ENCODE measurements at regions not wholly inside any gene's neighbourhood (a gene's known extent, or its start where the extent isn't known, plus 50 kb on each side); places are given as distances from the start of the nearest gene placed in this dataset.

DNA sequence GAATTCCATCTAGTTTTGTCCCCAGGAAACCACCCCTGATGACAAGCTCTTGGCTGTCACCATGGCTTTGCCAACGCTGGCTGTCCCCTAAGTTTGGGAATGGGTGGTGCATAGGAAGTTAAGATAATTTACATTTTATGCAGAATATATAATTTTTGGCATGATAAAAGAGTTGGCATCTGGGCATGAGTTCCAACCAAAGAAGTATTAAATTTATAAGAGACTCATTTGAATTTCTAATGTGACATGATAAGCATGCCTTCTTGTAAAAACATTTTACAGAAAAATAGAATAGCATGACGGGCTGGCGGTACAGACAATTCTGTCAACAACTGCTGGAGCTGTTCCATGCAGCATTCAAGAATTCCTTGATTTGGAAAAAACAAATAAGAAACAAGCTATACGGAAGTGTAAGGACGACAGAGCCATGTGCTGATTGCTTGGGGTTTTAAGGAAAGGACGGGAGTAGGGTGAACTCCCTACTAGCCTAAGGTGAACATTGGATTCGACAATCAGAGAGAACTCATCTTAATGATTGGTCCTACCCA lies 106.8 kb upstream of the C1orf21 start:
- DNase-seq (ENCODE audit: low read depth): no peak

DNA sequence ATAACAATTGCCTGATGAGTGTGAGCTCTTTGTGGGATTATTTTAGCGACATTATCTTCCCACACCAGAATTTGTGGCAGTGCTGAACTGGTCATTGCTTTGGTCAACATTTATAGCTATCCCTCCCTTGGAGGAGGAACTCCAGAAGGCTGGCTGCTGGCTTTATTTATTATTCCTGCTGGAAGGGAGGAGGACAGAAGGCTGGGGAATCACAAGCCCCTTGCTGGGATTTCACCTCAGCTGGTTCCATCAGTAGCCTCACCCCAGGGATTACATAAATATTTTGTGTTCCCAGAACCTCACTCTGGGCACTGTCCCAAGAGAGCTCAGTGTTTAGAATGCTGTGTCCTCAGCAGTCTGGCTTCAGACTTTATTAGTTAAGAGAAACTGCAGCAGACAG lies 102.8 kb upstream of the C1orf21 start:
- no peak for DNase-seq (ENCODE audit: low read depth)

DNA sequence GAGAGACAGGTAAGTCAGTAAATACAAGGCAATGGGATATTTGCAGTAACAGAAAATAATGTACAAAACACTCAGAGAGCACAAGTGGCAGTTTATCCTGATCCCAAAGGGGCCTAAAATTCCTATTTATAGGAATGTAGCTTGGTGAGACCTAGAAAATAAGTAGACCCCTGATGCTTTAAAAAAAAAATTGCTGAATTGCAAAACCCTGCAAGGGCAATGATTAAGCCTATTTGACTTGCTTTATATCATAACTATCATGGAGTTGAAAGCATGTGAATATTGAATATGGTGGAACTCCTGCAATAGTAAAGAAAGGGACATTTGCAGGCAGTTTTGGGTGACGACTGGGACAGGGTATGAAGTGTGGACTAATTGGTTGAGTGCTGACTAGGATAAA lies 101.9 kb upstream of the C1orf21 start:
- no peak for DNase-seq (ENCODE audit: low read depth)

DNA sequence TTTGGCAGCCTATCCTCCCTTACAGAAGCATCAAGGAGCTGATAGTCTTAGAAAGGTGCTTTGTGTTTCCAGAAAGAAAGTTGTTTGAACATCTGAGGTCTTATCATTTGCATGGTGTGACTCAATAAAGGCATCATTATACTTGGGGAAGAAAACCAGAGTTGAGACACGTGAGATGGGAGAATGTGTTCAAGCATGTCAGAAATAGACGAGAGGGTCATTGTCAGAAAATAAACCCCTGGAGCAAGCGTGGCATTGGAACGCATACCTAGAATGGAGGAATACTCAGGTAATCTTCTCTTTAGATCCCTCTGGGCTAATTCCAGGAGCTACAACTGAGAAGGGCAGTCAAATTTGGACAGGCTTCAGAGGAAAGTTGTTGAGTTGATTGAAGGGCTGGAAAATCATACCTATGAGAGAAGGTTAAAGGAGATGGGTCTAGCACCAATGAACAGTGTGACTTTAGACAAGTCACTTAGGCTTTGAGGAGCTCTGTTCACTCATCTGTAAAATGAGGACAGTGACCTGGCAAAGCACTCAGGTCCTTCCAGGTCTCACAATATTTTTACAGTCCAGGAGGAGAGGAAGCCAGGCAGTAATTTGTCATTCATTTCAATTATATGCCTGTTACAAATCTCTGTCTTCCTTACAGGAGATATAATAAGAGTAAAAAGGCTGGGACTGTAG lies 101.3 kb upstream of the C1orf21 start:
- DNase-seq (ENCODE audit: low read depth): no peak

DNA sequence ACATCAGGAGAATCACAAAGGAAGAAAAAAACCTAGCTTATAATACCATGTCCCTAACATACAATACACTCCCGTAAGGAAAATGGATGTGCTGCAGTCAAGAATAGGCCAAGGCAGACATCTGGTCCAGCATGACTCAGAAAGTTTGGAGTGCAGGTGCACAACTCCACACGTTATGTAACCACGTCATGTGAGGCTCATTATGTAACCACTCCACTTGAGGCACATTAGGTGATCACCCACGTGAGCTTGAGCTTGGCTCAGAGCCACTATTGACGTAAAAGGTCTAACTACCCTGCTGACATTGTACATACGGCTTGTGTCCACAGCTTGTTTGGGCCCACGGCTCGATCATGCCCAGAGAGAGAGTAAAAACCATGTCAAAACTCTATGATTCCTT lies 99.8 kb upstream of the C1orf21 start:
- no peak for DNase-seq (ENCODE audit: low read depth)

DNA sequence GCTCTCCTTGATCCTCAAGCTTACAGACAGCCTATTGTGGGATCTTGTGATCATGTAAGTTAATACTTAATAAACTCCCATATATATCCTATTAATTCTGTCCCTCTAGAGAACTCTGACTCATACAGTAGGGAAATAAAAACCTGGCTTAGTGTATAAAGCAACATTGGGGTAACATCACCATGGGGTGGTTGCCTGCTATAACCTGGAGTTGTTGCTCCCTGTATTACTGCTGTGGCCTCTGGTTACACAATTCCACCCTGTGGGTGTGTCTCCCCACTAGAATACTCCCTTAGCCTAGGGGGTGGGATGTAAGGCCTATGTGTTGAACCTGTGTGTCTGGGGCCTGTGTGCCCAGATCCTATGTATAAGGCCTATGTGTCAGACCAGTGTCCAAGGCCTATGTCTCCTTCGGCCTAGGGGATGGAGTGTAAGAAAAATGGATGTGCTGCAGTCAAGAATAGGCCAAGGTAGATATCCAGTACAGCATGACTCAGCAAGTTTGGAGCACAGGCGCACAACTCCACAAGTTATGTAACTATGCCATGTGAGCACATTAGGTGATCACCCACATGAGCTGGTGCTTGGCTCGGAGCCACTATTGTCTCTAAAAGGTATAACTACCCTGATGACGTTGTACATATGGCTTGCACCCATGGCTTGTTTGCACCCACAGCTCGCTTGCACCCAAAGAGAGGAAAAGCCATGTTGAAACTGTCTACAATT lies 96.8 kb upstream of the C1orf21 start:
- DNase-seq (ENCODE audit: low read depth): no peak

DNA sequence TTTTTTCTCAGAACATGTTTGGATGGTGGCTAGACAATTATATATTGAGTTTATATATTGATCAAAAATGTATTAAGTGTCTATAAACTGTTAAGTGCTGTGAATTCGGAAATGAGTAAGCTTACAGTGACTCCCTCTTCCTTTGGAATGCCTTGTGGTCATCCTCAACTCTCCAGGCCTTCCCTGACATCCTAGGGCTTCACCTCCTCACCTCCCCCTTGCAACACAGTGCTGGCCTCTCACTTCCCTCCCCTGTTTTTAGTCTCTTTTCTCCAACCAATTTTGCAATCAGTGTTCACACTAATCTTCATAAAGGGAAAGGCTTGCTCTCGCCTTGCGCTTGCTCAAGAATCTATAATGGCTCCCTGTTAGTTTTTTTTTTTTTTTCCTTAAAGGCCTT lies 95.1 kb upstream of the C1orf21 start:
- no peak for DNase-seq (ENCODE audit: low read depth)

DNA sequence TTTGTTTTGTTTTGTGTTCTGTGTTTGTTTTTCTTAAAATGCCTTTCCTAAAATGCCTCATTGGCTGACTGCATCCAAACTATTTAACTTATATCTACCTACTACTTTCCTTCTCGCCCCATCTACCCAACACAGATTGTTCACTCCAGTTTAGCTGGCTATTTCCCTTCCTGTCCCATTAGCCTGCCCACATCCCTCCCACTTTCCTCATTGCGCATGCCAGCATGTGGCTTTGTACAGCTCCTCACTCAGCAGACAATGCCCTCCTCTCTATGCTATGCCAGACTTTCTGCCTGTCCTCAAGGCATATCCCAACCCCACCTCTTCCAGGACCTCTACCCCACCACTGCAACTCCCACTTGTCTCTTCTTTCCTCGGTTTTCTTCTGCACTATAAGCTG lies 94.7 kb upstream of the C1orf21 start:
- no peak for DNase-seq (ENCODE audit: low read depth)

DNA sequence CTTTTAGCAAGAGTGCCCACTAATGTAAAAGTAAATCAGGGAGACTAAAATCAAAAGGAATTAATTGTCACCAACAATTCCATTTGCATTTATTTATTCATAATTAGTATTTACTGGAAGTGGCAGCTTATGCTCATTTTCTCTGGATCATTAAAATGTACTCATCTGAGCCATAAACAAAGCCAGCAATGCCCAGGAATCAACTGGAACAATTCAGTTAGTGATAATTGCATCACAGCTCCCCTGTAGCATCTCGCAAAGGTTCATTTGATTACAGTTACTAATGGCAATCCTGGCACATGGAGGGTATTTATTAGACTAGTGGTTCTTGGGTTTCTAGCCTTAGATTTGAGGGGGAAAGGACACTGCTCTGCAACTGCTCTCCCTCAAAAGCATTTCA lies 92.7 kb upstream of the C1orf21 start:
- no peak for DNase-seq (ENCODE audit: low read depth)

DNA sequence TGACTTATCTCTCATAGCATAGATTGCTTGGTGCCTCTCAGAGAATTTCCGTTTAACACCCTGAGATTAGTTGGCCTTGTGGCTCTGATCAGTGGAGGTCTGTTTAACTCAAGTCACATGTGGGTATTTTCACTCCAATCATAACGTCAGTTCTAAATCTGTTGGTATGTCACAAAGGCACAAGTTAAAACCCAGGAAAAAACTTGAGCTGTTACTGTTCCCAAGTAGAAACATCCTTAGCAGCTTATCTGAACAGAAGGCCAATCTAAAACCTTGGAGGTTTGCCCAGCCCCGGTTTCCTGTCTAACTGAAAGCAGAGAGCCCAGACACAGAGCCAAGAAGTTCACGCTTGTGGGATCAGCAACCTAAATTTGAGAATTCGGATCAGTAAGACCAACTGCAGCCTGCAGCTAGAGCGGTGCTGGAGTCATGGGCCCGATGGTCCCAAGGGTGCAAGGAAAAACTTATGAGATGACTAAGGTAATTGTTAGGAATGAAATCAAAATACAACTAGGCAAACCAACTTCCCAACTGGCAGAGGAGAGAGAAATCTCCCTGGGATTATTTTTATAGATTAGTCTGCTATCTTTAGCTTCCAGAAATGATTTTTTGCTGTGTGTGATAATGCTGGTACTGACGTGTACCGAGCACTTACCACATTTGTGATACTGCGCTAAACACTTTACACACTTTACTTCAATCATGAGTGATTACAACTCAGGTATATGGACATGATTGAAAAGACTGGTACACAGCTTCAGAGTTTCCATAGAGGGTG lies 90.2 kb upstream of the C1orf21 start:
- no peak for DNase-seq (ENCODE audit: low read depth)

DNA sequence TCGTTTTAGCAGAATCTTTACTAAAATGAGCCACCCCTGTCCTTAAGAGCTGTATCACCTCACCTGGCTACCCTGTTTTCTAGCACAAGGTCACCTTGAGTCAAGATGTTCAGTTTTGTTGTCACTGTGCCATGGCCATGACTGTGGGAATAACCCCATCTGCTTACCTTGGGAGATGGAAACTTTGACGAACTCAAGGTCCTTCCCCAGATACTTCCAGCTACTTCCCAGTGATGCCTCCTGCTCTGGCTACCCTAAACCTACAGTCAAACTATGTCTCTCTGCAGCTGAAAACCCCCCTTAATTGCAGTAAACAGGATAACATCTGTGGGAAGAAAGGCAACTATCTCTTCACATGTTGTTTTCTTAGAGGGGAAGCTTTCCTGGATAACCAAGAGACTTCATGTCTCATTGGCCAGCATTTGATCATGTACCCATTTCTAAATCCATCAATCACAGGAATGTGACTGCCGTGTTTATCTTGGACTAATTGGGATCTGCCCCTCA lies 89.5 kb upstream of the C1orf21 start:
- no peak for DNase-seq (ENCODE audit: low read depth)

DNA sequence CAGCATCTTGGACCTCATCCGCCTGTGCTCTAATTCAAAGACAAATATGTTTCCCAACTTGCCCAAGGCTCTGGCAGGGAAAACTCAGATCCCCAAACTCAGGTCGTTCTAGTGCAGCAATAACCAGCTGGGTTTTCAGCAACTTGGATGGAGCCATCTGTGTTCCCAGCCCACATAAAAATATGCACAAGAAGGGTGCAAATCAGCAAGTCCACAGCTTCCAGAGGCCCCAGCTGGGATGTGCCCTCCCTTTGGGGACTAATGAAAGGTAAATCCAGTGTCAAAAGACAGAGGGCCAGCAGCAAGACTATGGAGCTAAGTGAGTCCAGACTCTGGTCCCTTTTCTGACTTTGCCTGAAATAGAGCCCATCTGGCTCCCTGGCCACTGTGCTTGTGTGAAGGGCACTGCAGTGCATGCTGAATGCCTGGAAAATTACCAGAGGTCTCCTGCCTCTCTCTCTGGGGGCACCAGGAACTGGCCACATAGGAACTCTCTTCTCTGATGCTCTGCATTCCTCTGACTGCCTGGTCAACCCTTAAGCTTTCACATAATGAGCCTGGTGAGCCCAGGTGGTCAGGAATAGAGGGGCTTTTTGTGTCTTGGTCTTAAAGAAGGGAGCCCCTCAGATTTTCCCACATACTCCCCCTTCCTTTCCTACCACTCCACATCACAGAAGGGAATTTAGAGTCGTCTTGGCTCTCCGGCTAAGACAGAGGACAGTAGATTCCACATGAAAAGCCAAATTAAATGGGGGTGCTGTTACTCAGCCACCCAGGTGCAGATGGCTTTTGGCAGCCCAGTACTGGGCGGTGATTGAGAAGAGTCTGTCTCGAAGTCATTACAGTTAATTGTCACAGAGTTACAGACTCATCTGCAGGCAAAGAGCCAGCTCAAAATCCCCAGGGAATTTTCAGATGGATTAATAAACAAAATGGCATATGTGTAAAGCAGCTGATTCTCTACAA lies 88.1 kb upstream of the C1orf21 start:
- DNase-seq (ENCODE audit: low read depth): no peak

DNA sequence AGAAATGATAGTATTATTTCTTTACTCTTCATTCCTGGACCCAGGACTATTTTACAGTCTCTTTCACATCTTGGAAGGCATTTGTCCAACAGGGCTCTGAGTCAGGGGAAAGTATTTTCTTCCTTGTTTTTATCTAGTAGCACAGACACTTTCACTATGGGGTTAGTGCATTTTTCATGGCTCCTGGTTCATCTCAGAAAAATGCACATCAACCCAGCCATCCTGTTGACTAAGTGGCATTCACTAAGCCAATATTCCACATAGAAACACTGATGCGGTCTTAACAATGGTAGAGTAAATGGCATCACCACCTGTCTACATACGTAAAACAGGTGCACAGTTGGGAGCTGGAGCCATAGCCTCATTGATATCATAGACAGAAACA lies 87.4 kb upstream of the C1orf21 start:
- no peak for DNase-seq (ENCODE audit: low read depth)

DNA sequence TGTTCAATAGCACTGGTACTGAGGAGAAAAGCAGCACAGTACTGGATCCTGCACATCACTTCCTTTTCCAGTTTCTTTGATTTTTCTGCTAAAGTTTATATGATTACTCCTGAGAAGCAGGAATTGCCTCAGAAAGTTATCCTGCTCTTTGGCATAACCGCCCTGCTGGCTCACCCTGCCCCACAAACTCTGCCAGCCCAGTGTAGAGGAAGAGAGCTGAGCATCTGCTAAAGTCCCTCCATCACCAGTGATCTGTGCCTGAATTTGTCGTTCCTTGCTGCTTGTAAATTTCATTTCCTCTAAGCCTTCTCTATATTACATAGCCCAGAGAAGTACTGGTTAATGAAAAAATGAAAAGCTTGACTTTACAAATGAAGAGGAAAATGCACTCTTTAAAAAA lies 87.0 kb upstream of the C1orf21 start:
- DNase-seq (ENCODE audit: low read depth): no peak

DNA sequence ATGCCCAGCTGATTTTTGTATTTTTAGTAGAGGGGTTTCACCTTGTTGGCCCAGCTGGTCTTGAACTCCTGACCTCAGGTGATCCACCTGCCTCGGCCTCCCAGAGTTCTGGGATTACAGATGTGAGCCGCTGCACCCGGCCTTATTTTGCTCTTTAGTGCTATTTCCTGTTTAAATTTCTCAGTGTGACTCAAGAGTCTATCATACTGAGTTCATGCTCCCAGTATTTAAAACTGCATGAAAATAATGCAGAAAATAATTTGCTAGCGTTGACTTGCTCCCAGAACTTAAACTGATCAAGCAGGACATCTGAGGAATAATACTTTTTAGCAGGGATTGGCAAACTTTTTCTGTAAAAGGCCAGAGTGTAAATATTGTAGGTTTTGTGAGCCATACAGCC lies 86.4 kb upstream of the C1orf21 start:
- no peak for DNase-seq (ENCODE audit: low read depth)

DNA sequence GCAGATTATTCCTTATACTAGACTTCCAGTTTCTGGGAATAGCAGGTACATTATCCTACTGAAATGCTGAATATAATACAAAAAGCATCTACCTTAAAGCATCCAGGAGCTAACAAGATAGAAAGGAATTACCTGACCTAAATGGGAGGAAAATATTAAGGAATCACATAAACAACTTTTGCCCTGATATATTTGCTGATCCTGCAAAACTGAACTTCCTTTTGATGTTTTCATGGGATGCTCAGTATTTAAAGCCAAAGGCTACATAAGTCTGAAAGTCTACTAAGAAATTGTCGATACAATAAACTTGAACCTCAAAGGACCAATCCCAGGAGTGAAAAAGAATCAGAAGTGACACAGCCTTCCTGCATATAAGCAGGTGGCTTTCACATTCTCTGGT lies 85.6 kb upstream of the C1orf21 start:
- DNase-seq (ENCODE audit: low read depth): no peak

DNA sequence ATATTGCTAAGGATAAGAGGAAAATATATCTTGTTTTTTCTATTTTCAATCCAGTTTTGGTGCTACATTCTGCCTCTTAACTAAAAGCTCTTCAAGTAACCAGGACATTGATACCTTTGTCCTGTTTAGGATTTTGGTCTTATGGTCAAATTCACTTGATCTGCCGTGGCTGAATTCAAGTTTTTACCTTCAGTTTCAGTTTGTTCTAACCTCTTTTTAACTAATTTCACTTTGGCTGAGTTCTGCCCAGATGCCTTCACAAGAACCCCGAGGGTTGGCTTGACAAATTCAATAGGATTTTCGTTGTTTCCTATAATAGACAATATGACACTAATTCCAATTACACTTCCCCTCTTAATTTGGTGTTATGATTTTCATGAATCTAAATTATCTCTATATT lies 84.5 kb upstream of the C1orf21 start:
- DNase-seq (ENCODE audit: low read depth): no peak

DNA sequence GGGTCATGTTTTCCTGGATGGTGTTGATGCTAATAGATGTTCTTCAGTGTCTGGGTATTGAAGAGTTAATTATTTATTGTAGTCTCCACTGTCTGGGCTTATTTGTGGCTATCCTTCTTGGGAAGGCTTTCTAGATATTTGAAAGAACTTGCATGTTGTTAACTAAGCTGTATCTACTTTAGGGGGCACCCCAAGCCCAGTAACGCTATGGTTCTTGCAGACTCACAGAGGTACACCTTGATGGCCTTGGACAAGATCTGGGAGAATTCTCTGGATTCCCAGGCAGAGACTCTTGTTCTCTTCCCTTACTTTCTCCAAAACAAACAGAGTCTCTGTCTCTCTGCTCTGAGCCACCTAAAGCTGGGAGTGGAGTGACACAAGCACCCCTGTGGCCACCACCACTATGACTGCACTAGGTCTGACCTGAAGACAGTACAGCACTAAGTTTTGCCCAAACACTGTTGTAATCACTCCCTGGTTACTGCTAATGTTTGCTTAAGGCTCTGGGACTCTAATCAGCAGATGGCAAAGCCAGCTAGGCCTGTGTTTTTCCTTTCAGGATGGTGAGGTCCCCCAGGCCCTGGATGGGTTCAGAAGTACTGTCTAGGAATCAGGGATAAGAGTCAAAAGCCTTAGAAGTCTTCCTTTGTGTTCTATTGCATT lies 76.5 kb upstream of the C1orf21 start:
- DNase-seq (ENCODE audit: low read depth): no peak

DNA sequence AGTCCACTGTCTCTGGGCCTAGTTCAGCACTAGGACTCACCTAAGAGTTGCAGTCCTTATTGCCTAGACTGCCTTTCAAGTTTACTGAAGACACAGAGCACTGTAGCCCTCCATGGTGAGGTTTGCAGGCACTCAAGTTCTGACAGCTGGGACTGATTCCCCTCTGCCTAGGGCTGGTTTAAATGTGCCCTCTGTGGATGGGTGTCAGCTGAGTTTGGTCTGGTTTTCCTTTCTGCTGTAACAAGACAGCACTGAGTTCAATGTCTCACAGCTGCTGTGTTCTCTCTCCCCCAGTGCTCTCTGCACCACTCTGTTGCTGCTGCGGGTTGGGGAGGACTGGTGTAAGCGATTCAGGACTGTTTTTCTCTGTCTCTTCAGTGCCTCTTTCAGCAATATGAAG lies 75.2 kb upstream of the C1orf21 start:
- DNase-seq (ENCODE audit: low read depth): no peak

DNA sequence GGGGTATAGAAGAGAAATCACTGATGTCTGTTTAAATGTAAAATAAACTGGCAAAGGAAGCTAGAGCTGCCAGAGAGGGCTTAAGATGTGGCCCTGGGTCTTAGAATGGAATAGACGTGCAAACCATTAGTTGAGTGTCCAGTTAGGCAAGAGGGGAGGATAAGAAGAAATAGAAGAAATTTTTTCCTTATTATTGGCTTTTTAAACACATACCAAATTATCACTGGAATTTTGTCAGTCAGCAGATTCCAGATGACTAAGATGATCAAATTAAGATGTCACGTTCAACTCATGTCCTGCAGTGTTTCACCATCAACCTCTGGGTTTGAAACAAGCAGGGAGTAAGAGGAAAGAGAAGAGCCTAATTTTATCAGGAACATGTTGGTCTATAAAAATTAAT lies 71.6 kb upstream of the C1orf21 start:
- DNase-seq (ENCODE audit: low read depth): no peak

DNA sequence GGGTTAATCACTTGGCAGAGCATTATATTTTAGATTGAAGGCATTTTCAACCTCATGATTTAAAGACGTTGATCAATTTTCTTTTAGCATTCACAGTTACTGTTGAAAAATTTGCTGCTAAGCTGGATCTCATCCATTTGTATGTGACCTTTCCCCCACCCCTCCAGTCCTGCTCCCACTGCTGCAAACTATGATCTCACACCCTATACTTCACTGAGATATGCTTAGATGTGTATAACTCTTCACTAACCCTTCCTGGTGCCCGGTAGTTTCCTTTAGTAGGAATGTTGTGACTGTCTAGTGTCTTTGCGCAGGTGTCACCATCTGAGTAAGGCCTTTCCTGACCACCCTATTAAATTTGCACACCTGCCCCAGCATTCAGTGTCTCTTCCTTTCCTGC lies 67.0 kb upstream of the C1orf21 start:
- DNase-seq (ENCODE audit: low read depth): no peak
